Endodermal cell (in vitro differentiated cells): ENCODE measurements at regions not wholly inside any gene's neighbourhood (a gene's known extent, or its start where the extent isn't known, plus 50 kb on each side); places are given as distances from the start of the nearest gene placed in this dataset.

ENCODE experiments used
- DNase-seq: peaks from one replicate; pipeline ENCODE4 v3.0.0-alpha.2; 2017
- H3K27ac ChIP-seq: 2 replicates; pipeline ENCODE4 v1.5.1; 2013; ENCODE audit warnings: mild to moderate bottlenecking, low read depth, low read length, moderate library complexity
- H3K27me3 ChIP-seq: 2 replicates; pipeline ENCODE4 v1.6.1; 2013; ENCODE audit warnings: mild to moderate bottlenecking, low read length, moderate library complexity; ENCODE audit not compliant: insufficient read depth, control insufficient read depth, poor library complexity, severe bottlenecking
- H3K36me3 ChIP-seq: 2 replicates; pipeline ENCODE4 v1.7.0; 2013; ENCODE audit warnings: mild to moderate bottlenecking, low read length, moderate library complexity; ENCODE audit not compliant: control insufficient read depth, insufficient read depth
- H3K4me1 ChIP-seq: one replicate; pipeline ENCODE4 v1.7.0; 2013; ENCODE audit warnings: low read length; ENCODE audit not compliant: control insufficient read depth, insufficient read depth
- H3K4me3 ChIP-seq: 2 replicates; pipeline ENCODE4 v1.5.1; 2013; ENCODE audit warnings: mild to moderate bottlenecking, low read length, moderate library complexity
- H3K9ac ChIP-seq: 2 replicates; pipeline ENCODE4 v1.6.1; 2013; ENCODE audit warnings: mild to moderate bottlenecking, low read length, moderate library complexity; ENCODE audit not compliant: poor library complexity, severe bottlenecking; ENCODE audit errors: extremely low read depth
- H3K9me3 ChIP-seq: 2 replicates; pipeline ENCODE4 v1.6.1; 2013; ENCODE audit warnings: mild to moderate bottlenecking, low read length, moderate library complexity; ENCODE audit not compliant: control insufficient read depth
- H3K27ac Mint-ChIP-seq: 2 replicates; pipeline ENCODE4 v1.8.0; 2020; ENCODE audit warnings: mixed read lengths
- H3K27me3 Mint-ChIP-seq: 2 replicates; pipeline ENCODE4 v1.8.0; 2021; ENCODE audit warnings: mild to moderate bottlenecking, mixed read lengths; ENCODE audit not compliant: insufficient read depth
- H3K36me3 Mint-ChIP-seq: 2 replicates; pipeline ENCODE4 v1.8.0; 2020; ENCODE audit warnings: low read depth, mixed read lengths
- H3K4me1 Mint-ChIP-seq: 2 replicates; pipeline ENCODE4 v1.8.0; 2020; ENCODE audit warnings: mixed read lengths
- H3K4me3 Mint-ChIP-seq: 2 replicates; pipeline ENCODE4 v1.8.0; 2020; ENCODE audit warnings: mild to moderate bottlenecking, moderate library complexity, mixed read lengths
- H3K9me3 Mint-ChIP-seq: 2 replicates; pipeline ENCODE4 v1.8.0; 2020; ENCODE audit warnings: mild to moderate bottlenecking, mixed read lengths
- CTCF ChIP-seq: fragments of 200-600 bp; sonication (generic); conservative IDR thresholded peaks from 2 replicates; pipeline ENCODE4 v1.5.0; 2021; ENCODE audit warnings: antibody characterized with exemption, mild to moderate bottlenecking
- WGBS, 2 experiments: methylation state at CpG; one replicate each; pipeline versions ENCODE4 v1.1.5 to v1.1.7; 2013; ENCODE audit warnings: missing lambda C conversion rate in 2 of 2, mixed read lengths in 1 of 2; ENCODE audit not compliant: insufficient coverage in 1 of 2, insufficient read length in 1 of 2; 5-methylcytosine and 5-hydroxymethylcytosine counted together

GRCh38 chr4:71081192-71081591 is 87.7 kb downstream of the DCK start:
- no peak overlapping the region for H3K27ac ChIP-seq
- H3K27me3 Mint-ChIP-seq, result no peaks in the 10 kb centered on the region
- no peak overlapping the region for H3K27ac Mint-ChIP-seq
- no peaks in the 10 kb centered on the region for H3K9me3 Mint-ChIP-seq
- H3K36me3 Mint-ChIP-seq, result no peaks in the 10 kb centered on the region
- no peak overlapping the region for H3K9ac ChIP-seq
- no peak for DNase-seq
- no peak overlapping the region for H3K4me3 ChIP-seq
- H3K36me3 ChIP-seq, result no peaks in the 10 kb centered on the region
- no peak for TF ChIP-seq CTCF
- no peaks in the 10 kb centered on the region for H3K27me3 ChIP-seq
- H3K4me1 ChIP-seq, result no peaks in the 10 kb centered on the region
- 78 to 100% methylated on average over 1 of the region's 1 CpG for WGBS, 2 experiments
- H3K4me1 Mint-ChIP-seq, result no peaks in the 10 kb centered on the region
- no peaks in the 10 kb centered on the region for H3K9me3 ChIP-seq
- no peak overlapping the region for H3K4me3 Mint-ChIP-seq

GRCh38 chr4:71093745-71094144 is 100.3 kb downstream of the DCK start:
- no peak overlapping the region for H3K4me3 Mint-ChIP-seq
- no peak for DNase-seq
- 83 to 86% methylated on average over 1 of the region's 1 CpG for WGBS, 2 experiments

GRCh38 chr4:71094201-71094600 is 100.8 kb downstream of the DCK start:
- H3K36me3 Mint-ChIP-seq, result no peaks in the 10 kb centered on the region
- Histone ChIP-seq H3K27ac (no peak overlapping the region), H3K9ac (no peak overlapping the region), H3K27me3 (no peaks in the 10 kb centered on the region), H3K36me3 (no peaks in the 10 kb centered on the region), H3K9me3 (peaks cover 4% of the 10 kb centered on the region), H3K4me3 (no peak overlapping the region), H3K4me1 (no peaks in the 10 kb centered on the region)
- peaks cover 25% of the 10 kb centered on the region for H3K9me3 Mint-ChIP-seq
- no peaks in the 10 kb centered on the region for H3K4me1 Mint-ChIP-seq
- no peak for TF ChIP-seq CTCF
- H3K4me3 Mint-ChIP-seq, result no peak overlapping the region
- no peak overlapping the region for H3K27ac Mint-ChIP-seq
- no peak for DNase-seq
- H3K27me3 Mint-ChIP-seq, result no peaks in the 10 kb centered on the region

More at GRCh38 chr4:71093745-71094144, 100.3 kb downstream of the DCK start:
- Histone ChIP-seq H3K27ac (no peak overlapping the region), H3K9ac (no peak overlapping the region), H3K4me1 (no peaks in the 10 kb centered on the region), H3K27me3 (no peaks in the 10 kb centered on the region), H3K4me3 (no peak overlapping the region), H3K9me3 (peaks cover 4% of the 10 kb centered on the region), H3K36me3 (no peaks in the 10 kb centered on the region)
- Mint-ChIP-seq H3K27me3 (no peaks in the 10 kb centered on the region), H3K9me3 (peaks cover 29% of the 10 kb centered on the region), H3K27ac (no peak overlapping the region), H3K36me3 (no peaks in the 10 kb centered on the region), H3K4me1 (no peaks in the 10 kb centered on the region)
- no peak for TF ChIP-seq CTCF
